ENCODE measurements at regions not wholly inside any gene's neighbourhood (a gene's known extent, or its start where the extent isn't known, plus 50 kb on each side); places are given as distances from the start of the nearest gene placed in this dataset.

DNA sequence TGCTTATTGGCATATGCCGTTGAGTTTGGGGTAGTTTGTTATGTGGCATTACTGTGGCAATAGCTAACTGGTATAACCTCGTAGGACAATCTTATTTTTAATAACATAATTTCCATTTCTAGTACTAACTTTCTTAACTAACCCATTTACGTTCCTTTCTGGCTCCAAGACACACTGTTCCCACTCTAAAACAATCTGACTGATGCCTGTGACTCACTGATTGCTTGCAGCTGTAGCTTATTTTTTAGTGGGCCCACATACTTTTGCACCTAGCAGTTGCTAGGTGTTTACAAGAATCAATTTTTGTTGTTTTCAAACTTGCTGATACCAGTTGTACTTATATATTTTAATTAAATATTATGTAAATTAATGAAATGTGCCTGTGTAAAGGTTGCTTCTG, 52.2 kb downstream of the FAT3 start:
- DNase-seq (ENCODE audit: low spot score), result no peak

DNA sequence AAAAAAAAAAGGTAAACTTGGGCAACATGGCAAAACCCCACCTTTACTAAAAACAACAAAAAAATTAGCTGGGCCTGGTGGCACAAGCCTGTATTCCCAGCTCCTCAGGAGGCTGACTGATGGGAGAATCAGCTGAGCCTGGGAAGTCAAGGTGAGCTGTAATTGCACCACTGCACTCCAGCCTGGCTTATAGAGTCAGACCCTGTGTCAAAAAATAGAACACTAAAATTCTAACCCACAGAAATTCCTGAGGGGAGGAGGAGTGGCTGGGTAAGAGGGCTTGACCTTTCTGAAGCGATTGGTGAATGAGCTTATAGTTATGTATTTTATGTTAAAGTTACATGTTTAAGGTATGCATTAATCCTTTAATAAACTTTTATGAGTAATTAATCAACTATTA, 53.3 kb downstream of the FAT3 start:
- DNase-seq (ENCODE audit: low spot score), result no peak

DNA sequence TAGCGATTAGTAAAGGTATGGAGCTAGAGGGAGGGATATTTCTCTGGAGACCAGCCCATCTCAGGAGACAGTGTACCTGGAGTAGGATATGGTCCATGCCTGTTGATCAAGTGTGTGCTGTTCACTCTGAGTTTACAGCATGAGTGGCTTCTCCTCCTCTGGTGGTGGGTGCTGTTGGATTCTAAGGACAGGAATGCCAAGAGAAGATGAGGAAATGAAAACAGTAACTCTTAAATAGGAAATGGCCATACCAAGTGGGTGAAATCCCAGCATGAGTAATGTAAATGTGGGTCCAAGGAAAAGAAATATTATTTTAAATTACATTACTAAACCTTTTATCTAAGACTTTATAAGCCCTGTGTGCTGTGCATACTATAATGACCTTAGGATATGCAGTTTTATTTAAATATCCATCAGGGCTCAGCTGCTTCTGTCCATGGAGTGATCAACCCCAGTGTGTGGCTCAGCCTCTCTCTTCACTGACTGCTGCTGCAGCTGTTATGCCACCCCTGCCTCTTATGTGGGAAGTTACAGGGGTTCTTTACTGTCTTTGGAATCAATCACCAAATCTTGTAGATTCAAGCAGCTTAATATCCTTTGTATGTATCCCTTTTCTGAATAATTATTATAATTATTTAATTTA, 54.3 kb downstream of the FAT3 start:
- no peak for DNase-seq (ENCODE audit: low spot score)

DNA sequence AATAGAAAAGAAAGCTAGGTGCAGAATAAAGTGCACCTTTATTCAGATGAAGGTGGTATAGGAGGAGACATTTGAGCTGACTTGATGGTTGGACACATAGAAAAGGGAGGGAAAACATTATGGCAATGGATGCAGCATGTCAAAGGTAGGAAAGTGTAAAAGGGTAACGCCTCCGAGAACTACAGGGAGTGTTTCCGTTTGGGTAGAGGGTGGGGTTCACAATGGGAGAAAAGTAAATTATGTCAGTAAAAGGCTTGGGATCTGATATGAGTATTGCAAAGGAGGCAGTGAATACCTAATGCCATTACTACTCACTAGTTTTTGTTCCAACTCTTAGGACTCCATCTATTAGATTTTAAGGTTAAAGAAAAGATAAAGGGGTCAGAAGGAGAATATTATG, 59.5 kb downstream of the FAT3 start:
- no peak for DNase-seq (ENCODE audit: low spot score)

DNA sequence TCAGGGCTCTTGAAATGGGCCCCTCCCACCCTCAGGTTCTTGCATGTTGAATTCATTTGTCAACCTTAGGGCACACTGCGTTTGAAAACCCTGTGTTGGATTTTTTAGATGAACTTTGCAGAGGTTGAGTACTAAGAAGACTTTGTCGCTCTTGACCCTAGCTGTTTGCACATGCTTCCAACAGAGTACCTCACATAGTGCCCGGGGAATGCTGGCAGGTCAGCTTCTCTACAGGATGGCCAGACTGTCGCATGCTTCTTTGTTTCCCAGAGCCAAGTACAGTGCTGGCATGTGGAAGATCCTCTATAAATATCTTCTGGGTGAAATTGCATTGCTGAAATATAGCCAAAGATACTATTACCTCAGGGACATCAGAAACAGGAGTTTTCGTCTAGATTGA, 59.9 kb downstream of the FAT3 start:
- no peak for DNase-seq (ENCODE audit: low spot score)

DNA sequence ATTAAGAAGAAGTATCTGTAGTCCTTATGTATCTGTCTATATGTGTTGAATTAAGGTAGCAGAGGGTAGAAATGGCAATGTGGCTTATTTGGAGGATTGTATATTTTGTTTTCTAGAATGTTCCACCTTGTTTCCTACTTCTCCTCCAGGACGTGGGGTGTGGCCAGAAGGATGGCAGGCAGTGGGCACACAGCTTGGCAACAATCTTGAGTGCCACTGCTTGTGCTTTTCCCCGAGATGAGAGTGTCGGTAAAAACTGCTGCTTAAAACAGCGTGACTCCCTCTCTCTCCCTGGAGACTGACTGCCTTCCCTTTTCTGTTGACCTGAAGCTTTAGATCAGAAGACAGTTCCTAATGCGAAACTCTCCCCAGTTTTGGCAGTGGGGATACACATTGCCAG, 61.2 kb downstream of the FAT3 start:
- no peak for DNase-seq (ENCODE audit: low spot score)

DNA sequence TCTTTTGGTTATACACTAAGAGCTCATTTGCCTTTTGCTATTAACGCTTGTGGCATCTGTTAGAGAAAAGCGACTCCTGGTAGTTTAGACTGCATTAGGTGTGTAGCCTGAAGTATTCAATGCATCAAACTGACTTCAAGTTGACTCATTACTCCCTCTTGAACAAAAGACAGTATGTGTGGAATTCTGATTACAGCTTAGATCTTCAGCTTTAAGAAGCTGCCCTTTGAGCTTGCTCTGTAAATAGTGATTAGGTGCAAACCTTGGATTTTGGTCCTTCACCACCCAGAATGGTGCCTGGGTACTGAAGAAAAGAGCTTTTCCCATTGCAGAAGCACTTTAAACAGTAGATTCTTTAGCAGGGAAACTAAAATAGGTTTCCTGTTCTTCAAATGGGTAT, 62.1 kb downstream of the FAT3 start:
- DNase-seq (ENCODE audit: low spot score), result no peak

DNA sequence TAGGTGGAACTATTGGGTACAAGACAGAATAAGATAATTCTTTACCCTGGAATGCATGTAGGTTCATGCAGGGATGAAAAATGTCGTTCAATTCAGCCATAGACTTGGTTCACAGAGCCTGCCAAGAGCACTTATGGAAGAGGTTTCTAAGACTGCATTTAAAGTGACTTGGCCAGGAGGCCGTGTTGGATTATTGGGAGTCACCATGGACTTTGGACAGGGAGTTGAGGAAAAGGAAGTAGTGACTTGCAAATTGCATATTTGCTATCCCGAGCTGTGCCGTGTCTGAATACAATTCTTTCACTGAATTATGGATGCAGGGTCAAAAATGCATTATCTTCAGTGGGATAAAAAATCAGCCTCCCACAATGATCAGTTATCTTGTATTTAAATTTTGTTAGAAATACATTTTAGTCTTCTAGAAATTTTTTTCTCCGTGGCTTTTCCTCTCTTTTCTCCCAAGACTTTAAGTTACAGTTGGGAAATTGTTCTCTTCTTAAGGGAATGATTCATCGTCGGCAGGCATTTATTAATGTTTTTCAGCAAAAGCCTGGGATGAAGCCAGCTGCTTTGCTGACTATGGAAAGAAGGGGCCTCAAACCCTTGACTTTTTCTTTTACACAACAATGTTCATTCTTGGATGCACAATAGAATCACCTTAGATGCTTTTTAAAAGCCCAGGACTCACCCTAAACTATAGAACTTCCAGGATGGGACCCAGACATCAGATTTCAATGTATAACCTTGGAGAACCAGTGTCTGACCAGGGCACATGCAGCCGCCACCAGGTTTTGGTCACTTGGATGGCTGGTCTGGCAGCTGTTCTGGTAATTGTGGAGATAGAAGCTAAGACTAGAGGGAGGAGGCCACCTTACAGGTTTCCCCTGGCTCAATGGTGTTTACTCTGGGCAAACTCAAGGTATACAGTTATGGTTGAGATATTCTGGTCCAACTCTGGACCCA, 70.8 kb downstream of the FAT3 start:
- peak; percentile 8 for DNase-seq (ENCODE audit: low spot score)

DNA sequence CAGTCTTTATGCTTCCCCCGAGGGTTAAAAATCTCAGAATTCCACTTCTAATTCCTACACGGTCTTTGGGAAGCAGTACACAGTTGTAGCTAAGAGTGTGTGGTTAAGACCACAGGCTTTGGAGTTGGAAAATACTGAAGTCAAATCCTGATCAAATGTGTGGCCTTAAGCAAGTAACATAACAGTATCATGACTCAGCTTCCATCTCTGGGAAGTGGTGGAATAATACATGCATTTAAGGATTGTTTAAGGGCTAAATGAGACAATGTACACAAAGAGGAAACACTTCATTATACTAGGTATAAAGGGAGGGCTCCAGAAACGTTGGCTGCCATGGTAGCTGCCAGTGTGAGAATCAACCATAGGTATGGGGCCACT, 71.5 kb downstream of the FAT3 start:
- no peak for DNase-seq (ENCODE audit: low spot score)

DNA sequence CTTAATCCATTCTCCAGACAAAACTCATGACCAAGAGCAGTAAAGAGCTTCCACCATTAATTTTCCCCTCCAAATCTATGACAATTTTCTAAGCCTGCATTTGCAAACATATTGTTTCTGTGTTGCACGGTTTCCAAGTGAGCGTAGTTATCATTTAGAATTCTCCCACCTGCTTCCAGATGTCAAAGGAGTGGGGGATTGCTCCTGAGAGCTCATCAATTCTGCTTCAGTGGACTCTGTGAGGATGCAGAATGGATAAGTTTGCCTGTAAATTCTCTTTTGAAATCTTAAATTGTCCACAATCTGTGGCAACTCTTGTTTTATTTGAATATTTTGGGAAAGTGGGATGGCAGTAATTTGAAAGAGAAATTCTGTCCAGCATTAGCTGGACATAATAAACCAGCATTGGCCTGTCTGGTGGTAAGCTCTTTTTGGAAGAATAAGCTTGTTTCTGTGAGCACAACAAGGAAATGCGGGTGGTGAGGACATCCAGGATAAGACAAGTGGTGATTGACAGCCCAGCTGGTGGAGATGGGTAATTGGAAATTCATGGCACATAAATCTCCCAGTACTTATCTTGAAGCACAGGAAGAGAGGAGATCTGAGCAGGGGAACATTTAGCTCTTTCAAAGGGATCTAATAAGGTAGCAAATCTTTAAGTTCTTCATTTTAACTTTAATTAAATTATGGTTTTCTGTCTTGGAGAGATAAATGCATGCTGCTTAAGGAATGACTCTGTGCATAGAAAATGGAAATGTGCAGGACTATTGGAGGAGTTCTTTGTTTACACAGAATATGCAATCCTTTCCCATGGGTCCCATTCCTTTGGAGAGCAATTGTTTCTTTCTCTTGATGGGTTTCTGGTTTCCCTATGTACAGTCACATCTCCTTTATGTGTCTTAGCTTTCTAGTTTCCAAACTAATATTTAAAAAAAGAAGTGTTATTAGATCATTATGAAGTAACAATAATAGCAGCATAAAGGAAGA, 73.2 kb downstream of the FAT3 start:
- DNase-seq (ENCODE audit: low spot score), result no peak

DNA sequence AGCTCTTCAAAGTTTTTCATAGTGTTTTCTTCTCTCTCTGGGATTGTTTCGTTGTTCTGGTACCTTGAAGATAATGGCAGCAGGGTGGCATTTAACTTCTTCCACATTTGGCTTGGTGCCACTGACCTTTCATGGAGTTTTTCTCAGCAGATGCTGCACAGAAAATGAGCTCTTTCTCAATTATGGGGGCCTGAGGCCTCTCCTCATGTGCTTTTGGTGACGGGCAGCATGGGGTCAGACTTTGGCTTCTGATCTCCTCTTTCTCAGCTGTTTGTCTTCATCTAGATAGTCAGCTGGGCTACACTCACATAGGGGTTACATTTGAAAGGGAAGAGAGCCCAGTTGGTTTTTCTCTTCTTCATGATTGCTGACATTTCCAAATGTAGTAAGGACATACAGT, 76.3 kb downstream of the FAT3 start:
- no peak for DNase-seq (ENCODE audit: low spot score)

DNA sequence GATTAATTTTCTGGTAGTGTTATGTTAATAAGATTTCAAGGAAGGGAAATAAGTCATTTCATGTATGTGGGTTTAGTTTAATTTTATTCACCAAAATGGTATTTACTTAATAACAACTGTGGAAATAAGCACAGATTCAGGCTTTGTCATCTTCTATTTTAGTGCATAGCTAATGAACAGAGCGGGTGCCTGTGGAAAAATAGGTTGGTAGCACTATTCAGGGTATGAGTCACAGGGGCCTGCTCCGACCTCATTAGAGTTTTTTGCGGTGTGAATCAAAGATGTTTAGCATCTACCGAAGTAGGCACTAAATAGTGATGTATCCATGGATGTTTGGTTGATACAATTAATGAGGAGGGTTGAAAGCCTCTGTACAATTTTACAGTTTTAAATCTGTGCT, 78.2 kb downstream of the FAT3 start:
- no peak for DNase-seq (ENCODE audit: low spot score)

DNA sequence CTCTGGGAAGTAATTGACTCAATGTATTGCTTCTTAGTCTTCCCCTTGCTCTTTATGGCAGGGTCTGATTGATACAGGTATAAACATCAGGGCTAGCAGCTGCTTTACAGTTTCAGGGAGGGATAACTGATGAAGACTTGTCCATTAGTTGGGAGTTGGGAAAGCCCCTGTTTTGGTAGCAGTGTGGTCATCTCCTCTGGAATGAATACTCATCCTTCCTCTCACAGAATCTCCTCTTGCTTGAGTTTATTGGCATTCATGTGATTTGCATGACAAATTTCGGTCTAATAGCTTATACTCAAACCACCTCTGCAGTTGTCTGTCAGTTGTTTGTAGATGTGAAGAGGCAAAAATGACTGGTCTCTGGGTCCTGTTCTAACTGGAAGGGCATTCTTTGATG, 79.7 kb downstream of the FAT3 start:
- DNase-seq (ENCODE audit: low spot score), result no peak

DNA sequence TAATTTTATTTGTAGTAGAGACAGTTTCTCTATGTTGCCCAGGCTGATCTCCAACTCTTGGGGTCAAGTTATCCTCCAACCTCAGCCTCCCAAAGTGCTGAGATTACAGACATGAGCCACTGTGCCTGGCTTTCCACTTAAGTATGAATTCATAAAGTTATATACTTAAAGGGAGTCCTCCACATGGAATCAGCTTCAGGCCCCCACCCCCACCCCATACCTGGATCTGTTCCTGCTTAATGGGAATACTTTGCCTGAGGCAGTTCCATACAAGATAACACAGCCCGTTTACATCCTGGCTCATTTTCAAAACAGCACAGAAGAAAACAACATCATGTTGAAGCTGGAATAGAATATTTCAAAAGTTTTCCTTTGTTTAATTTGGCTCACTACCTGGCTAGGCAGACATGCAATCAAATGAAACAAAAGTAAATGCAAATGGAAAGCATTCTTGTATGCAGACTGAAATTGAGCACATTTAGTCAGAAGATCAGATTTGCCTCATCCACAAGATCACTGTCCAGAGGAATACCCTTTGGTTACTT, 82.4 kb downstream of the FAT3 start:
- no peak for DNase-seq (ENCODE audit: low spot score)

DNA sequence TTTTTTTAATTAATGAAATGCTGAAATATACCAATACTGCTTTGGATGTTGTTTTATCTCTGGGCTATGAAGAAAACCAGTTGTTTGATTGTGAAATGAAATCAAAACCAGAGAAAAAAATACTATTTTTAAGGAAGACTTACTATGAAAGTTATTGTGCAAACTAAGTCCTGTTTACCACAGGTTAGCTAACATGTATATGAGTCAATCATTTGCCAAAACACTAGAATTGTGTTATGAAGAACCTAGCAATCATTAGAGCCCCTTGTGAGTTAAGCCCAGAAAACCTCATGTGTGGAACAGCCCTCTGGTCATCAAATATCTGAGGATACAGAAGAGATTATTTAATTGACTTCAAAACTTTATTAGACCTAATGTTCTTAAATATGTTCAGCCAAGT, 83.7 kb downstream of the FAT3 start:
- no peak for DNase-seq (ENCODE audit: low spot score)

DNA sequence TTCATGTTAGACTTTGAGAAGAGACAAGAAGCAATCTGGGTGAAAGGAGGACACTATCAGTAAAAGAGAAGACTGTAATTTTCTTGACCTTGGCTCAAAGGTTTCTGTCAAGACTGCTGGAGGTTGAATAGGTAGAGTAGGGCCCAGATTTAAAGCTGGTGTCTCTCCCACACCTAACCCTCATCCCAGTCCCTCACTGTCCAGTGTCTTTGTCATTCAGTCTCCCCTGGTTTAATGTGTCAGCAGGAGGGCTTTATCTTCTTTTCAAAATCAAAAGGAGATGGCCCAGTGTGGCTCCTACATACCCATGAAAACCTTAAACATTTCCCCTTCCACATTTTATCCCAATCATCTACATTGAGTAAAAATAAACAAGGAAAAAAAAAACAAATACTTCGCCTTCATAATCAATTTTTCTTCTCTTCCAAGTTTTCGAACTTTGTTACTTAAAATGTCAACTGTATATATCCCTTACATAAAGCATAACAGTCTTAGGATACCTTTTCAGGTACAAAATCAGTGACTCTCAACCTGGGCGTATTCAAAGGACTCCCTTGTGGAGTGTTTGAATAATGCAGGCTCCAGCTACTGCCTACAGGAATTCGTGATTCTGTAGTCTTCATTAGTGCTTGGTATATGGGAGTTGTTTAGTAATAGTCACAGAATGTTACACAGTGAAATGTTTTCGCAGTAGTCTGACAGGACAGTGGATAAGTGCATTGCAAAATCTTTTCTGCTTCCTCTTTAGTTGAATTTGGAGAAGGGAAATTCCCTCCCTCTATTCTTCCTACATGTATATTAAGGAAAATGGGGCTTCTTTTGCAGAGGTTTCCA, 87.2 kb downstream of the FAT3 start:
- no peak for DNase-seq (ENCODE audit: low spot score)

DNA sequence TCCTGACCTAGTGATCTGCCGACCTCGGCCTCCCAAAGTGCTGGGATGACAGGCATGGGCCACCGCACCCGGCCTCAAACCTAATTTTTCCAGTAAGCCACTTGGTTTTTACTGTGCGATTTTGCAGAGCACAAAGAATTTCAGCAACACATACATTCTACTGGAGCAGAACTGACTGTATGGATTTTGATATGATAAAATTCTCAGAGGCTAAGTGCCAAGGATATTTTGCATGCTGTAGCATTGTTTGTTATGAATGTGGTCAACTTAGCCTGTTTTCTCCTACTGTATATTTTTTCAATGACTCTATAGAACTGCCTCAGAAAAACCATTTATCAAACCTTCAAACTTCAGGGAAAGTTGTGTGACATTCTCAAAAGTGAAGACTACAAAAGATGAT, 89.2 kb downstream of the FAT3 start:
- no peak for DNase-seq (ENCODE audit: low spot score)

DNA sequence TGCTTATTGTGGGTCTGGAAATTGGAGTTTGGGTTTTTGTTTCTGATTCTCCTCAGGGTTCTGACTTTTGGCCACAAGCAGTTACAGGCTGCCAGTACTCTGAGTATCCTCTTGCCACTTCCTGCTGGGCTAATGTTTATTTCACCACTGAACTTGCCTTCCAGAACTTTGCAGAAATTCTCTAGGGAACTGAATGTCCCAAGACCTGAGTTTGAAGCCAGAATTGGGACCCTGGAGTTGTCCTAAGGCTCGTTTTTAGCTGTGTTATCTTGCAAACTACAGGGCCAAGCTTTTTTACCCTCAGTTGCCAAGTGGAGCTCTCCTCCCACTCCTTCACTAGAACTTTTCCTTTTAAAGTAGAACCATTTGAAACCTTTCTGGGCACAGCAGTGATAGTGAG, 89.9 kb downstream of the FAT3 start:
- DNase-seq (ENCODE audit: low spot score), result peak; percentile 15

DNA sequence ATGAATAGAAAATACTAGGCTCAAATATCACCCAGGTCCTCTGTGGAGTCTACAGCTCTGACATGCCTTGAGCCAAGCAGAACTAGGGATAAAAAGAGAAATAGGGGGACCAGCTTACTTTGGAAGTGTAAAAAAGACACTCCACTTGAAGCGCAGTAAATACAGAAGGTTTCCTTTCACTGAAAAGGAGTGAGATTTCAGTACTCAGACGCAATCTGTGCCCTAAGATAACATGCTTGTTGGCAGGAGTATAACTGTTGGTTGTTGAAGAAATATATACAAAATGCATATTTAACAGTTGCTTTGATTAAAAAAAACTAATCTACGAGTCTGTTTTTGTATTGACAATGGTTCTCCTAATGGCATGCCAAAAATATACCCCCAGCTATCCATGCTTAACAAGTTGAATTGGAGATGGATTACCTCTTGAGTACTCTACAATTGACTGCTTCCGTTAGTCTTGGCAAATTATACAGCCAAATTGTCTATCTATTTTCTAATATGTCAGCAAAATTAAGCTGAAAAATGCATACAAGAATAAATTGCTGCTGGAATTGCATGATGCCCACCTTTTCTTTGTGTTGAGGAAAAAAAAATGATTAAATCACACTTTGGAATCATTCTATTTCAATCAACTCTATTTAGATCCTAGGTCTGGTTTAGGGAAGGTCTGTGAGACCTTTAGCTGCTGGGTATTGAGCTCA, 91.6 kb downstream of the FAT3 start:
- DNase-seq (ENCODE audit: low spot score), result no peak

DNA sequence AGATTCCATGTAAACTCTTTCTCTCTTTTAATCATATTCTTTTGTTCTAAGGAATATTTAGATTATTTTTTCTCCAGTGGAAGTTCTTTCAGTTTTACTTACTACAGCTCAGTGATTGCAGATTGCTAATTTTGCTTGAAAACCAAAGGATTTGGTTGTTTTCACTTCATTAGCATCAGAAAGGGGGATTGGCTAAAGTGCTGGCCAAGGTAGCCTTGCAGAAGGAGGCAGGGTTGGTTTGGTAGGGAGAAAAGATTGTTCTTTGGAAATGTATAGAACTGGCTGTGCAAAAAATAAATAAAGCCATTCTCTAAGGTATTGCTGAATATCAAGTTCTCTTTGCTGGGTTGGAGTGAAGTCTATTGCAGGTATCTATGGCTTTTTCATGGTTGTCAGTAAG, 92.6 kb downstream of the FAT3 start:
- no peak for DNase-seq (ENCODE audit: low spot score)

DNA sequence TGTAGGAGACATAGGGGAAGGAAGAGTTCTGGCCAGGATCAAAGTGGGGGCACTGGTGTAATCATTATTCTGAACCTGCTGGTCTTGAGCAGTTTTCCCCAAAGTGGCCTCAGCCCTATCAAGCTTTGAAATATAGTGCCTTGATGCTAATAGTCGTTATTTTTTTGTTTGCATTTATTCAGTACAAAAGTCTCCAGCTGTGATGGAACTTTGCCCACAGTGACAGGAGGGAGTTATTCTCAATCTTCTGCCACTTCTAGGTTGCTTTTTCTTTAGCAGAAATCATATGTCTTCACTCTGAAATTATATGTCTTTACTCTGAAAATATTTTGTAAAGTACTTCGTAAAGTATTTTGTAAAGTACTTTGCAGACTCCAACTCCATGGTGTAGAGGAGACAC, 93.1 kb downstream of the FAT3 start:
- no peak for DNase-seq (ENCODE audit: low spot score)

Data from hepatic stellate cell (primary cell).